ENCODE measurements at regions not wholly inside any gene's neighbourhood (a gene's known extent, or its start where the extent isn't known, plus 50 kb on each side); places are given as distances from the start of the nearest gene placed in this dataset.

GRCh38 chr13:109336730-109337129, 449.7 kb downstream of the IRS2 start (continued):
- TF ChIP-seq ZBTB11 (CRISPR knock-in tag; IDR thresholded peaks at IDR 0.05) = no peak
- no peak for TF ChIP-seq PKNOX1 (IDR thresholded peaks at IDR 0.05)
- no peak for TF ChIP-seq RB1 (IDR thresholded peaks at IDR 0.05; ENCODE audit: borderline replicate concordance)
- TF ChIP-seq STAT3 (IDR thresholded peaks at IDR 0.05; ENCODE audit: low read depth, low read length) = no peak
- no peak for TF ChIP-seq MTA2 (IDR thresholded peaks at IDR 0.05; ENCODE audit: low read depth)
- no peak for TF ChIP-seq MAX (IDR thresholded peaks at IDR 0.05; ENCODE audit: low read depth, low read length)
- TF ChIP-seq SRF (IDR thresholded peaks at IDR 0.05; ENCODE audit: low read depth in 2 of 2, low read length in 2 of 2) = no peak

Data from GM12878 (cell line).